Activated CD8-positive, alpha-beta memory T cell treated with anti-CD3 and anti-CD28 coated beads, Interleukin-2, amount 50 U/mL, for 48 hours (primary cell): ENCODE measurements at regions not wholly inside any gene's neighbourhood (a gene's known extent, or its start where the extent isn't known, plus 50 kb on each side); places are given as distances from the start of the nearest gene placed in this dataset.

Source experiments
- DNase-seq: peaks from one replicate; pipeline ENCODE4 v3.0.0-alpha.2; 2020

DNA sequence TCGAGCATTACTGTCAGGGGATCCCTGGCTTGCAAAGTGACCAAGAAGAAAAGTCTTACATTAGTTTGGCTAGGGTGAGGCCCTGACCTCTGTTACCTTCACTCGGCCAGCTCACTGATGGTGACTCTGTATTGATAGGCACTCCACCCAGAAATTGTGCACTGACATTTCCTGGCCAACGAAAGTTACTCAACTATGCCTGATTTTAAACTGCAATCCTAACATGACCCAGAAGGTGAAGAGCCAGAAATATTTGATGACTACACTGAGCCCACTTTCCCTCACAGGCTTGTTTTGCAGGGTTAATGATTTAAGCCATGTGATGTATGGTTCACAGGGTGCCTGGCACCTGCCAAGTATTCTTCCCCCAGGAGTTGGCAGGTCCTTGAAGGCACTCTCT is 208.2 kb upstream of the MAF start:
- DNase-seq, result no peak

DNA sequence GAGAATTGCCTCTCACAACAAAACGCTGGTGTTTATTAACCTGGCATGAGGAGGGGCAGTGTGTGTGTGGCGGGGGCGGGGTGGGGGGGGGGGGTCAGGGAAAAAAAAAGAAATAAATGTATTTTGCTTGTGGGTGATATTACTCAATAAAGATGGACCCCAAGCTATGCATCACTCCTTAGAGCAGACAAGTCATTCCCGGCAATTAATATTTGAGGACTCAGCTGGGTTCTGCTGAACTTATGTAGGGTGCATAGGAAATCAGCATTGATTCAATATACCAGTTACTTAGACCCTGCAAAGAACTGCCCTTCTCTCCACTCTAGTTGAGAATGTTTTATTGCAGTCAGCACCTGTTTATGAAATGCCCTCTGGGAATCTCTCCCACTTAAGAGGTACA is 206.2 kb upstream of the MAF start:
- no peak for DNase-seq

DNA sequence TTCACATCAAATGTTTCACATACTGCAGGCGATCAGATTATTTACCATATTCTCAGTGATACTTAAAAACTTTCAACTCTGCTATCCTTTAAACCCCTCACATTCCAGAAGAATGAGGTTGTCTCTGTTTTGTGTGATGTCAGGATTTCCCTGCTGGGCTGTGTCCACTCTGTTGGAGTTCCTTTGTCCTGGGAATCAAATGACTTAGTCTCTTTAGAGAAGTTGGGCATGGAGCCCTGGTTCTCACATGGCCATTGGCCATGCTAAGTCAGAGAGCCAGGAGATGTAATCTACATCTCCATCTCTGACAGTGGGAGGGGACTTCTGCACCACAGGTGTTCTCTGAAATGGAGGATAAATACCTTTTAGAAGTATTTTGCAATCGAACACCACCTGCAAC is 205.1 kb upstream of the MAF start:
- no peak for DNase-seq

DNA sequence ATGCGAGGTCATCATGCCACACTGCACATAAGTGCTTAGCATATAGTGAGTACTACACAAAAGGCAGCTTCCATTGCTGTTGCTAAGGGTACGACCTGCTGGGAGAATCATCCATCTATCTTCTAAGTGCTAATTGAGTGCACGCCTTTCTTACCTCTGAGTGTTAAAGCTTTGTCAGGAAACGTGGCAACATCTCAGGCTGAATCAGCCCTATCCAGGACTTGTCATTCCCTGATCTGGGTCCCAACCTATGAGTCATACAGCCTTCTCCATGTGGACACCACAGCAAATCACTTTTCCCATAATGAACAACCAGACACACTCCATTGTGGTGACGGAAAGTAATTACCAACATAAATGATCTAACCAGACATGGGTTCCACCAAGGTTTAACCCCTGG is 201.1 kb upstream of the MAF start:
- no peak for DNase-seq

DNA sequence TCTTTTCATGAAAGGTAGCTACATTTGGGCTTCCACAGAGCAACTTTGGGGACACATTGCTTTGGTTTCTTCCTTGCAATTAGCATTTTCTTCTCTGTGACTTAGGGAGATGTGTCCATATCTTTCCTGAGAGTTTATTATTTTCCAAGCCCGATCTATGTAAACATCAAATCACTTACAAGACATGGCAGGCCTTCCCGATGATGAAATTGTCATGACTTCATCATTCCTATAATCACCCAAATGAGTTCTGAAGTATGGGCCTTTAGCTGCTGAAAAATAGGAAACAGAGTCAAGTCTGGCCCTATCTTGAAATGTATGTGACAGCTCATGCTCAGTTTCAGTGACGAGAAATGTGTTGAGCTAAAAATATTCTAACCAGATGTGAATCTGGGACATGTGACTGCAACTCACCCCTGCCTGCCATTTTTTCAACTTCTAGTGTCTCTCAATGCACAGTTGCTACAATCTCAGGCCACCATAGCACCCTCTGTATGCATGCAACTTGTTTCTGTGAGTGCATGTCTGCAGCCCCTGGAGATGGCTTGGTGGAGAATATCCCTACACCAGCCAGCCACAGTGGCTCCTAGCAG is 199.6 kb upstream of the MAF start:
- no peak for DNase-seq

DNA sequence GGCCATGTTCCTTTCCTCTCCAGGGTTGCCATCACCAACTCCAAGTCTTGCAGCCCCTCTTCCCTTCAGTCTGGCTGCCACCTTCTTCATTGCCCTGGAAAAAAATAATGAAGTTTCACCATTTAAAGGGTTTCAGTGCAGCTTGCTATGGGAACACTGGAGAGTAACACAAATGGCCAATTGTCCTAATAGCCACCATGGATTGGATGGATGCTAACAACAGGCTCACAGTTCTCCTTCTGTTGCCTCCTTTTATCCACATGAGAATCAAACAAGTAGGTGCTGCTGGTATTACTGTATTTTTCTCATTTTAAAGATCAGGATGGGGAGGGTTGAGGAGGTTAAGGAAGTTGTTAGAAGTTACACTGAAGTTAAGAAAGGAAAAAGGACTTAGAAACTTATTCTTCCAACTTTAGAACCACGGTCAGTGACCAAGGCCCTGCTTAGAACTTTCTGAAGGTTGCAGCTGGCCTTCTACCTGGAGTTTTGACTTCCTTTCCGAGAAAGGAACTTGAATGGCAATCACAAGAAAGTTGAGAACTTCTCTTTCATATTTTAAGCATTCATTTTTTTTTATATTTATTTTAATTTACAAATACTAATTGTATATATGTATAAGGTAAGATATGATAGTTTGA is 198.0 kb upstream of the MAF start:
- no peak for DNase-seq

DNA sequence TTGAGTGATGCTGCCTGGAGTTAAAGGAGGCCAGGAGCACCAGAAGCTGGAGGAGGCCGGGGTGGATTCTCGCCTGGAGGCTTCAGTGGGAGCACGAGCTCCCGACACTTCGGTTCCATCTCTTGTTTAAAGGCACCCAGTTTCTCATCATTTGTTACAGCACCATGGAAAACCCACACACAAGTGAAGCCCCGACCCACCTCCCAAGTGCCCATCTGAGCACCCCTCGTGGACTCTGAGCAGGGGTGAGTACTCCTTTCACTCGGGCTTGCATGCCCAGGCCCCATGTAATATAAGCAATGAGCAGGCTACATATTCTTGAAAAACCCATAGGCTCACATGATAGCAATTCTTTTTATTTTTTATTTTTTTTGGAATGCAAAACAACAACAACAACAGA is 196.9 kb upstream of the MAF start:
- no peak for DNase-seq

DNA sequence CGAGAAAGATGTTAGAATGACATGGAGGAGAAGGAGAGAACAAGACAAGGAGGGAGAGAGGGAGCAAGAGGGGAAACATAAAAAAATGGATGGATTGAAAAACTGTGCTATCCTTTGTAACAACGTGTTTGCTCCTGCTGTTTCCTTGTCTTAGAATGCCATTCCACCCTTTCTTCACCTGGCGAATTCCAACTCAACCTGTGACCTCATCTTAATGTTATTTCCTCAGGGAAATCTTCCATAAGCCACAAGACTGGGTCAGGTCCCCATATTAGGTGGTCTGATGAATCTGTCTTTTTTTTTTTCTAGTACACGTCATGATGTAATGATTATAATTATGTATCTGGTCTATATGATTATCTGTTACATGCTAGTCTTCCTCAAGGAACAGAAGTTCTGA is 195.0 kb upstream of the MAF start:
- no peak for DNase-seq

DNA sequence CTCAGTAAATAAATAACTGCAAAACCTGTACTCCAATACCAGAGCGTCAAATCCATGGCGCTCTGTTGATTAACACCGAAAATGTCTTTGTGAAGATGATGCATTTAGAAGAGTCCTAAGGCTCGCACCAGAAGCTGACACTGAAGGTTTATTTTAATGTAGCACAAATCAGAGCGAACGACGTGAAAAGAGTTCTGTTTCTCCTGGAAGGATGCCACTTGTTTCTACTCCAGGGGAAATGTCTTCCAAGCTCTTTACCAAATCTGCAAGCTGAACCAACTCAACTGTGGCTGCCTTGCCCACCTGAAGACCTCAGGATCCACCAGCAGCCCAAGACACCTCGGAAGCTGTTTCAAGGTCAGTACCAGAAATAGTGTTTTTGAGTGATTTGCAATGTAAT is 194.4 kb upstream of the MAF start:
- no peak for DNase-seq

DNA sequence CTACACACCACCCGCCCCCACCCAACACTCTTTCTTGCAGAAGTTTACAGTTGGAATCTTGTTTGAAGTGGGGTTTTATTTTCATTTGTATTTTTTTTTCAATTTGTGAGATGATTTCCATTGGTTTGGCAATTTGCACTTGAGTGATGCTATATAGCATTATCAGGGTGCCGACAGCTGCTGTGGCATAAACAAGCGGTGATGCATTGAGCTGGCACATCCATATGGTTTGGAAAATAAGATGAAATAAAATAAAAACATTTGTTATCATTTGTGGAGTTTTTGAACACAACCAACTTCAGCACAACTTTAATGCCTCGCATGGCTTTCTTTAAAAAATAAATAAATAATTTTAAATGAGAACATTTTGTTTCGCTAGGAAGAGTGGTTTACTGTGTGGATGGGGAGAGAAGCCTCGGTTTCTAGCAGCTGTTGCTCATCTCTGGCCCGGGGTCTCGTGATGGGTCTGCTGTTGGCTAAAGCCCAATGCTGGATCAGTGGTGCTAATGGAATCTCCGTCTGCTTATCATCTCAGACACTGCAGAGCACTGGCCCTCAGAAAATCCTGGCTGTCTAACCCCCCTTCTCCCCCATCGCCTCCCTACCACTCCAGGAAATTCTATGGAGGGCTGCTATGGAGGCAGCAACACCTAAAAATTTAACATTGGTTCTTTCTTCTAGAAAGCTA is 192.3 kb upstream of the MAF start:
- DNase-seq, result no peak

DNA sequence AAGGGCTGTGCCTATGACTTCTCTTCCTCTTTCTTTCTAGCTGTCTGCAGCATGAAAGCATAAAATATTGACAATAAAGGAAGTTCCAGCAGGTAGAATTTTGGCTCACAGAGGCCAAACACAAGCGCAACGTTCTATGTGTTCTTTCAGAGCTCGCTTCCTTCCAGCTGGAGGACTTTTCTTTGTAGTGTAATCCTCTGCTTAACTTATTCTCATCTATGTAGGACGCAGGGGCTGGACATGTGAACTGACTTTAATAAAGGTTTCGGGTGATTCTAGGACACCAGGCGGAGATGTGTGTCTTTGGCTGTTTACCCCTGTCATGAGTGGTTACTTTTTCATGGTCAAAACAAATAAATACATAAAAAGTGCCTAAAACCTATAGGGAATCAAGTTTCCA is 191.5 kb upstream of the MAF start:
- DNase-seq, result no peak

DNA sequence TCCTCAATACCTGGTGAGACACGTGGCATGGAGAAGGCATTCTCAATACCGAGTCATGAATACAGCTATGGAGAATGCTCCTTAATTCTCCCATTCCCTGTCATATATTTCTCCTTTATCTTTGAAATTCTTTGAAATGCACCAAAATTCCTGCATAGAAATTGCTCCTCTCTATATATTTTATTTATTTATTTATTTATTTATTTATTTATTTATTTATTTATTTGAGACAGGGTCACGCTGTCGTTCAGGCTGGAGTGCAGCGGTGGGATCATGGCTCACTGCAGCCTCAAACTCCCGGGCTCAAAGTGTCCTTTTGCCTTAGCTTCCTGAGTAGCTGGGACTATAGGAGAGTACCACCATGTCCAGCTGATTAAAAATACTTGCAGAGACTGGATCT is 190.3 kb upstream of the MAF start:
- DNase-seq, result no peak

DNA sequence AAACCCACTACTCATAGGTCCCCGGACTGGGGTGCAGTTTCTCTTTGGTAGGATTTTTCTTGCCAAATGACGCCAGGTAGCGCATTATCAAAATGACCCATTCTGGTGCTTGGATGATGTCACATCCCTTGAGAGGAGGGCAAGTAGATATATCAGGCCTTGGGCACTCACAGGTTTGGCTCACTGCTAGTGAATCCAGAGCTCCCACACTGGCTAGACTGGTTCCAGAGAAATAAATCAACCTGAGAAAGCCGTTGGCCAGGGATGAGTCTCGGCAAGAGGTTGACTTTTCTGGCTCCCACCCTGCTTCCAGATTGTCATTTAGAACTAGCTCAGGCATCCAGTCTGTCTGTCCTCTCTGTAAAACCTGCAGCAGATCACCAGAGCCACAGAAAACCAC is 188.4 kb upstream of the MAF start:
- DNase-seq, result no peak

DNA sequence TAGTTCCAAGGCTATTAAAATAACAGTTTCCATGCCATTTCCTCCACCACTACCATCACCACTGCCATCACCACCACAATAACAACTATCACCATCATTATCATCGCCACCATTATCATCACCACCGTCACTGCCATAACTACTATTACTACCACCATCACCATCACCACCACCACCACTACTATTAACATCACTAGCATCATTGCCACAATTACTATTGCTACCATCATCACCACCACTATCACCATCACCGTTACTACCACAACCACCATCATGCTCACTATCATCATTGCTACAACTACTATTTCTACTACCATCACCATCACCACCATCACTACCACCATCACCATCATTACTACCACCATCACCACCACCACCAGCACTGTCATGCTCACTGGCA is 185.9 kb upstream of the MAF start:
- DNase-seq, result no peak

DNA sequence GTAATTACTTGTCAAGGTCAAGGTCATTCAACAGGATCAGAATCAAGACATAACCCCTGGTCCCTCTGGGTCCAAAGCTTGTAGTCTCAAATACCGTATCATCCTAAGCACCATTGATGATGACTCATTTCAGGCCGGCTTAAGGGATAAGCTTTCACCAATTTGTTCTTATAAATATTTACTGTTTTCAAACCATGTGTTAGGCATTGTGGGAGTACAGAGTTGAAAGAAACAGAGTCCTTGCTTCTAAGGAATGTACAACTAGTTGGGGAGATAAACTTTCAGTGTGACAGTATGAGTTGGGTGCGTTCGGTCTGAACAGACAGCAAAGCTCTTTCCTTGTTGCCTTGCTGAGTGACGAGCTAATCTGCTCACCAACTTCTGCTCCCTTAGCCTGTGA is 183.5 kb upstream of the MAF start:
- no peak for DNase-seq

DNA sequence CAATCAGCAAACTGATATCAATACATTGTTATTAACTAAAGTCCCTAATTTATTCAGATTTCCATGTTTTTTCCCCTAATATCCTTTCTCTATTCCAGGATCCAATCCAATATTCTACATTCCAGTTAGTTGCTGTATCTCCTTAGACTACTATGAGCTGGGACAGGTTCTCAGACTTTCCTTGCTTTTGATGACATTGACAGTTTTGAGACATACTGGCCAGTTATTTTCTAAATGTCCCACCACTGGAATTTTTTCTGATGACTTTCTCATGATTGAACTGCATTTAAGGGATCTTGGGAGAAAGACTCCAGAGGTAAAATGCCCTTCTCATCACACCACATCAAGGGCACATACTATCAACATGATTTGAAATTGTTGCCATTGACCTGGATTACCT is 177.1 kb upstream of the MAF start:
- no peak for DNase-seq

DNA sequence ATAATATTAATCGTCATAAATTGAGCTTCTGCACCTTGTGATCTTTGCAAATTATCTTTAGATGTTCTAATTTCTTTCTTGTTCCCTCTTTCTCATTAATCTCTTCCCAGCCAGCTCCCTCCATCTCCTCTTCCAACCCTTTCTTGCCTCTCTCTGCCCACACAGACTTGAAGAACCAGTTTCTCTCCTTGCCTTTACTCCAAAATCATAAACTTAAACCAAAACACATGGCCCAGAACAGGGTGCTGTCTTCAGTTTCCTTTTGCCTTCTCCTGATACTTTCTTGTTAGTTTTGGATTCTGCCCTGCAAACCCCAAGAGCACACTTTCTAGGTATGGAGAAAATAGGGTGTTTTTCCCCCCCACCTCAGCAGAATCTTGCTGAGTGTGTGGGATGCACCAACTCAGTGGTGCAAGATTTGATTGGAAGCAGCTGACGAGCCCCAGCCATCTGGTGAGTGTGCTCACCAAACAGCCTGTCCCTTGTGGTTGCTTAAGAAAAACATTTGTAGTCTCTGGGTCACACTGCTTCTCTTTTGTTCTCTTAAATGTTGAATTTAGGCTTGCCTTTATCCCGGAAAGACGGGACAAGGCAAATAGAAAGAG is 175.8 kb upstream of the MAF start:
- DNase-seq, result no peak

DNA sequence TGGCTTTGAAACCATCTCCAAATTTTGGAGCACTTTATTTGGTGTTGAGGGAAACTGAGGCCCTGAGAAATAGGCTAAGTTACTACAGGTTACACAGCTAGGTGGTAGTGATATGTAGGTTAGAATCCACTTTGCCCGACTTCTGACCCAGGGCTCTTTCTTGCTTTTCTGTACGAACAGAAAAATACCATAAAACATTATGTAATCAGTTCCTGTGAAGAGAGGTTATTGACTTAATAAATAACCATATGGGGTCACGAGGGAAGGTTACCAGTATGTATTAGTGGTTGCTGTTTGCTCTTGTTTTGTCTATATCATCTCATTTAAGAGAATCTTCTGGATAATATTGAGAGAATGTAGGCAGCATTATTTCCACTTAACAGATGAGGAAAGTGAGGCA is 172.2 kb upstream of the MAF start:
- DNase-seq, result no peak

DNA sequence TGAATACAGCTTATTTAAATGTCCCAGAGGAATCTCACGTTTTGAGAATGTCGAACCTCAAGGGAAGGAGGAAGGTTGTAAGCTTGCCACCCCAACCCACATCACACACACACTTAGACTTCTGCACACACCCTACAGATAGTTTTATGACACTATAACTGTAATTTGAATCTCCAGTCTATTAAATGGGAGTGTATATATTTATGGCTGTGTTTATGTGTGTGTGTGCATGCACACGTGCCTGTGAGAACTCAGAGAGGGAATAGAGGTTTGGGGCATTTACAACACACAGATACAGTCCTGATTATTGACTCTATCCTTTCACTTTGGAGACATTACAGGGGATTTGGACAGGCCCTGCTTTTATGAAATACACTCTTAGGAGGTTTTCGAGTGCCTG is 171.5 kb upstream of the MAF start:
- no peak for DNase-seq

DNA sequence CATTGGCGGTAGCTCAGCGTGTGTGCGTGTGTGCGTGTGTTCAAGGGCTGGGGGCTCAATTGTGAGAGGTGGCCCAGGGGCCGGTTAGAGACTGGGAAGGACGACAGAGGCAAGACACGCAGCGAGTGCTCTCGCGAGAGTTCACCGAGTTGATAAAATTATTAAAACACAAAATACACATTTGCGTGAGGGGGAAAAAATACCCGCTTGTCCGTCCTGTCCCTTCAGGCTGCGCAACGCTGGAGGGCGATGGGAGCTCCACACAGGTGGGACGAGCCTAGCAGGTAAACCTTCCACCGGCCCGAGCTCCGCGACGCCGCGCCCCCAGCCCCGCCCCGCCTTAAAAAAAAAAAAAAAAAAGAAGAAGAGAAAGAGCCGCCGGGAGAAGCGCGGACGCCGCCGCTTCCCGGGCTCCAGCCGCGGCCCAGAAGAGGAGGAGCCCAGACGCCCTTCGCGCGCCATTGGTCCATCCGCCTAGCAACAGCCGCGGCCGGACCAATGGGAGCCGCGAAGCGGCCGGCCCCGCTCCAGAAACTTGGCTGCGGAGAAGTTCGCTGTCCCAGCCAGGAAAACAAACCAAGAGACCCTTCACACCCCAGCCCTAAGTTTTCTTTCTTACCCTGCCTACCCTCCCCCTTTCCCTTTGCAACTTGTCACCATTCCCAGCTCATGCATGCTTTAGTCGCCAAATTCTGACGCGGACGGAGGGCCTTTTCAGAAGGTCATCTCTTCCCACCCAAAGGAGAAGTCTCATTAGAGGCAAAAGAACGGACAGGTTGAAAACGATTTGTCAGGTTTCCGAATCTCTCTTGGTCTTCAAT is 169.9 kb upstream of the MAF start:
- DNase-seq, result peak; percentile 78

DNA sequence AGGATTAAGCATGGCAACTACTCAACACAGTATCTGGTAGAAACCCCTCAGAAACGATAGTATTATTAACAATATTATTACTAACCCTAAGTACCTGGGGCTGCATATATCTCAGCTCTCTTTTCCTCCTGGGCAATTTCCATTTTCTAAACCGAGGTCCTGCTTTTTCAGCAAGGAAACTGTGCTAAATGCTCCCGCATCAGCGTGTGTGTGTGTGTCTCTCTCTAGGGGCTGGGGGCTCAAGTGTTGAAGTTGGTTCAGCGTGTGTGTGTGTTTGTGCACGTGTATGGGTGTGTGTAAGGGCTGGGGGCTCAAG is 169.3 kb upstream of the MAF start:
- DNase-seq, result no peak

DNA sequence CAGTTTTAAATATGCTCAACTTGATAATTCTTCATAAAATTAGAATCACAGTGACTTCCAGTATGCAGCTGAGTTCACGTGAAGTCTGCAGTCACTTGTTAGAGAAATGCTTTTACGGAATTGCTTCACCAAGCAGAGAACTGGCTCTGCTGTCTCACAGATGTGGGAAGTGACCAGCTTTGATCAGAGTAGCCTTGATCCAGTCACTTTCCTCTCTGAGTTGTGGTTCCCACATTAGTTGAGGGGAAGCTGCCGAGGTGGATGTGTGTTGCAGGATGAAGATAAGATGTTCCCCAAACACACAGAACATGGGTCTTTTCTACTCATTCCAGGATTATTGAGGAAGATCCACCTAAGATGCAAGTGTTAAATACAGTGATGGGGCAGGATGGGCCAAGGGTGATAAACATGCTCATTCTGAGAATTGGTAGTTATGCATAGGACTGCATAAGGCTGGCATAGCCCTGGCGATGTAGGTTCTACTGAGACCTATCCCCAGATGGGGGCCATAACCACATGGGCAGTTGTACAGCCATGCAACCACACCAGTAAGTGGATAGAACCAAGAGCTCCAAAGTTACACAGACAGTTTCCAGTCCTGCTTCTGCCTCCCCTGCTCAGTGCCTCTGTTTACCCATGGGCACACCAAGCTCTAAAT is 168.9 kb upstream of the MAF start:
- no peak for DNase-seq

DNA sequence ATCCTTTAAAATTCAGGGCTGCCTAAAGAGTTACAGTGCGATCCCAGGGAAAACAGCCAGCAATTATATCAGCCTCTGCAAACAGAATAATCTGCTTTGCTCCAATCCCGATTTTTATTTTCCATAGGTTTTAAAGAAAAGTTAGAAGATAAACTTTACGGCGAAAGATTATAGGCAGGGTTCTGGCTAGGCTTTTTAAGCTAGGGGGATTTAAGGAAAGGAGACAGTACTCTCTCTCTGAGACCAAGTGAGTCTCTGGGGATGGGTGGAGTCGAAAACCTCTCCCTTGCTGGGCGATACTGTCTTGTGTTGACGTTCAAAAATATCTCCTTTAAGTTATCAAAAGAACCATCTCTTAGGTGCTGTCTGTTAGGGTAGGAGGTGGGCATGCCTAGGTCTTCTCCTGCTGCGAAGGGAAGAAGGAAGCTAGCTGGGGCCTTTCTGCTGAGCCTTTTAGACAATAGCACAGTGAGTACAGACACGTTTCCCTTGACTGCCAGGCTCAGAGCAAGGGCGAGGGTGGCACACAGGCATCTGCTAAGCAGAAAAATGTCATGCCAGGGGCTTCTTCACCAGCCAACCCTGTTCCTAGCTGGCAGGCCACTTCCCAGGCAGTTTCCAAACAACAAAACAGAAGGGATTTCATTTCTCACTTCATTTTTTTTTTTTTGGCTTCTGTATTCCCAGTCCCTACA is 167.9 kb upstream of the MAF start:
- no peak for DNase-seq
